ENCODE measurements at regions not wholly inside any gene's neighbourhood (a gene's known extent, or its start where the extent isn't known, plus 50 kb on each side); places are given as distances from the start of the nearest gene placed in this dataset.
"Not testable (repeated sequence)": the region's sequence is repeated elsewhere in the genome, so short reads cannot be mapped to it uniquely, and the experiment has no call there.

DNA sequence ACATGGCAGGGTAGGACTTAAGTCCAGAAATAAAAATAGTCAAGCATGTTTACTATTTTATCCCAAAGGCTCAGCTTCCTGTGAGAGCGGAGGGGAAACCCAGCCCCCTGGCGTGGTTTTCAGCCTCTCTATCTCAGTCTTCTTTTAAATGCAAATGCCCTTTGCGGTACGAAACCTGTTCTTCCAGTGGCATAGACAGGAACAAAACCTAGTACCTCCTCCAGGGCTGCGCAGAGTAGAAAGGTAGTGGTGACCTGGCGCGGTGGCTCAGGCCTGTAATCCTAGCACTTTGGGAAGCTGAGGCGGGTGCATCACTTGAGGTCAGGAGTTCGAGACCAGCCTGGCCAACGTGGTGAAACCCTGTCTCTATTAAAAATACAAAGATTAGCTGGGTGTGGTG lies 181.3 kb upstream of the FOXK1 start:
- no peaks in the 10 kb centered on the region for H3K9me2 ChIP-seq (replicated peaks; ENCODE audit: control insufficient read depth, low read length)
- no peak overlapping the region for H3K4me3 ChIP-seq (ENCODE audit: low read length)
- no peaks in the 10 kb centered on the region for H3K4me1 ChIP-seq (ENCODE audit: control insufficient read depth, low read length)
- H3K4me2 ChIP-seq (ENCODE audit: low read length) = no peak overlapping the region
- H3K36me3 ChIP-seq (ENCODE audit: control insufficient read depth, low read length) = no peaks in the 10 kb centered on the region
- no peak overlapping the region for H3K27ac ChIP-seq (ENCODE audit: low read depth, low read length)
- H3K9me3 ChIP-seq (ENCODE audit: control insufficient read depth, insufficient read depth, low read length) = peaks cover 16% of the 10 kb centered on the region; the same call in 1 of the 2 replicates
- H3K79me2 ChIP-seq (ENCODE audit: control insufficient read depth, low read length) = no peaks in the 10 kb centered on the region
- no peaks in the 10 kb centered on the region for H3K27me3 ChIP-seq (ENCODE audit: control insufficient read depth, low read length)
- TF ChIP-seq CTCF (IDR thresholded peaks at IDR 0.05; ENCODE audit: low read depth, low read length, poor library complexity, severe bottlenecking) = no peak
- H3F3A ChIP-seq (ENCODE audit: control insufficient read depth, insufficient read depth) = no peaks in the 10 kb centered on the region
- no peaks in the 10 kb centered on the region for H4K20me1 ChIP-seq (ENCODE audit: control insufficient read depth, insufficient read depth, low read depth, low read length)

DNA sequence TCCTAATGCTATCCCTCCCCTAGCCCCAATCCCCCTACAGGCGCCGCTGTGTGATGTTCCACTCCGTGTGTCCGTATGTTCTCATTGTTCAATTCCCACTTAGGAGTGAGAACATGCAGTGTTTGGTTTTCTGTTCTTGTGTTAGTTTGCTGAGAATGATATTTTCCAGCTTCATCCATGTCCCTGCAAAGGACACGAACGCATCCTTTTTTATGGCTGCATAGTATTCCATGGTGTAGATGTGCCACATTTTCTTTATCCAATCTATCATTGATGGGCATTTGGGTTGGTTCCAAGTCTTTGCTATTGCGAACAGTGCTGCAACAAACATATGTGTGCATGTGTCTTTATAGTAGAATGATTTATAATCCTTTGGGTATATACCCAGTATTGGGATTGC lies 174.2 kb upstream of the FOXK1 start:
- not testable (repeated sequence) for H3K79me2 ChIP-seq (ENCODE audit: control insufficient read depth, low read length); H3K4me3 ChIP-seq (ENCODE audit: low read length); H3K4me1 ChIP-seq (ENCODE audit: control insufficient read depth, low read length); H3K4me2 ChIP-seq (ENCODE audit: low read length); H3K9me3 ChIP-seq (ENCODE audit: control insufficient read depth, insufficient read depth, low read length); H3K9me2 ChIP-seq (replicated peaks; ENCODE audit: control insufficient read depth, low read length); H3F3A ChIP-seq (ENCODE audit: control insufficient read depth, insufficient read depth); H3K27me3 ChIP-seq (ENCODE audit: control insufficient read depth, low read length); H3K36me3 ChIP-seq (ENCODE audit: control insufficient read depth, low read length); H4K20me1 ChIP-seq (ENCODE audit: control insufficient read depth, insufficient read depth, low read depth, low read length); H3K27ac ChIP-seq (ENCODE audit: low read depth, low read length)

DNA sequence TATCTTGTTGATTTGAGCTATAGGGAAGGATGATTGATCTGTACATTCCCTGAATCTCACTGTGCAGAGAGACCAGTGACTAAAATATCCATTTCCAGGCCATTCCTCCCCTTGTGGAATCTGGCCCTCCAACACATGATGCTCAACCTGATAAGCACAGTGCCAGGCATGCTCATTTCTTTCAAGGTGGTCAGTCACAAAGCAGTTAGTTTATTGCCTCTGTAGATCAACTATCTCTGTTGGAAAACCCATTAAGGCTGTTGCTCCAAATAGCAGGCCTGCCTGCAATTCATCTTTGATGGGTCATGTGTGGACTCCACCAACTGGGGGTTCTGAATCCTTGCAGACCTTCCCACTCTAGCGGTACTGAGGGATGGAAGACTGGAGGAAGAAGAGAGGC lies 168.6 kb upstream of the FOXK1 start:
- no peaks in the 10 kb centered on the region for H3F3A ChIP-seq (ENCODE audit: control insufficient read depth, insufficient read depth)
- no peaks in the 10 kb centered on the region for H3K36me3 ChIP-seq (ENCODE audit: control insufficient read depth, low read length)
- H3K4me3 ChIP-seq (ENCODE audit: low read length) = no peak overlapping the region
- H3K27ac ChIP-seq (ENCODE audit: low read depth, low read length) = no peak overlapping the region
- TF ChIP-seq EZH2phosphoT487 (IDR thresholded peaks at IDR 0.05; ENCODE audit: borderline replicate concordance, low read length) = no peak
- no peak for TF ChIP-seq CTCF (IDR thresholded peaks at IDR 0.05; ENCODE audit: low read depth, low read length, poor library complexity, severe bottlenecking)
- no peaks in the 10 kb centered on the region for H3K27me3 ChIP-seq (ENCODE audit: control insufficient read depth, low read length)
- H3K9me3 ChIP-seq (ENCODE audit: control insufficient read depth, insufficient read depth, low read length) = peaks cover 9% of the 10 kb centered on the region; the same call in 1 of the 2 replicates
- no peaks in the 10 kb centered on the region for H4K20me1 ChIP-seq (ENCODE audit: control insufficient read depth, insufficient read depth, low read depth, low read length)
- no peak overlapping the region for H3K4me2 ChIP-seq (ENCODE audit: low read length)
- H3K79me2 ChIP-seq (ENCODE audit: control insufficient read depth, low read length) = no peaks in the 10 kb centered on the region
- no peaks in the 10 kb centered on the region for H3K9me2 ChIP-seq (replicated peaks; ENCODE audit: control insufficient read depth, low read length)
- H3K4me1 ChIP-seq (ENCODE audit: control insufficient read depth, low read length) = no peaks in the 10 kb centered on the region

DNA sequence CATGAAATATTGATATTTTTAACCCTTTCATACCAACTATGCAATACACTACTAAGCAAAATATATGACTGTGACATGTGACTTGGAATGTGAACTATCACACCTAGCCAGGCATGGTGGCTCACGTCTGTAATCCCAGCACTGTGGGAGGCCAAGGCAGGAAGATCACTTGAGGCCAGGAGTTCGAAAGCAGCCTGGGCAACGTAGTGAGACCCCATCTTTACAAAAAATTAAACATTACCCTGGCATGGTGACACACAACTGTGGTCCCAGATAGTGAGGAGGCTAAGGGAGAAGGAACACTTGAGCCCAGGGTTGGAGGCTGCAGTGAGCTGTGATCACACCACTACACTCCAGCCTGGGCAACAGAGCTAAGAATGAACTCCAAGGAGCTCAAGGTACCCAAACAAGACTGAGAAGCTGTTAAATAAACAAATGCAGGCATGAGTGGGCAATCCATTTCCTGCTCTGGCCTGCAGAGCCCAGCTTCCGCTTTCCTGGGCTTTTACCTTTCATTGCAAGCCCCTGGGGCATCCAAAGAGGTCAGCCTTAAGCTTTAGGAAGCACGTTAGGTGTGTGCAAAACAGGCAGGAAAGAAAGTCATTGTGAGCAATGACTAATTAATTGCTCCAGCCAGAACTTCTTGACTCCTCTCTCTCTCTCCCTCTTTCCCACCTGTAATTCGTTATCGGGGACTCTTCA lies 162.1 kb upstream of the FOXK1 start:
- Histone ChIP-seq H3K36me3 (ENCODE audit: control insufficient read depth, low read length) (no peaks in the 10 kb centered on the region), H3K79me2 (ENCODE audit: control insufficient read depth, low read length) (no peaks in the 10 kb centered on the region), H3K27ac (ENCODE audit: low read depth, low read length) (no peak overlapping the region), H3K27me3 (ENCODE audit: control insufficient read depth, low read length) (no peaks in the 10 kb centered on the region), H3K9me3 (ENCODE audit: control insufficient read depth, insufficient read depth, low read length) (no peaks in the 10 kb centered on the region), H3K4me2 (ENCODE audit: low read length) (no peak overlapping the region), H3K9me2 (replicated peaks; ENCODE audit: control insufficient read depth, low read length) (no peaks in the 10 kb centered on the region), H3K4me3 (ENCODE audit: low read length) (no peak overlapping the region), H3F3A (ENCODE audit: control insufficient read depth, insufficient read depth) (no peaks in the 10 kb centered on the region), H4K20me1 (ENCODE audit: control insufficient read depth, insufficient read depth, low read depth, low read length) (no peaks in the 10 kb centered on the region), H3K4me1 (ENCODE audit: control insufficient read depth, low read length) (no peaks in the 10 kb centered on the region)
- no peak for TF ChIP-seq CTCF (IDR thresholded peaks at IDR 0.05; ENCODE audit: low read depth, low read length, poor library complexity, severe bottlenecking)
- no peak for TF ChIP-seq EZH2phosphoT487 (IDR thresholded peaks at IDR 0.05; ENCODE audit: borderline replicate concordance, low read length)

All from DOHH2 (cell line).